ENCODE measurements at regions not wholly inside any gene's neighbourhood (a gene's known extent, or its start where the extent isn't known, plus 50 kb on each side); places are given as distances from the start of the nearest gene placed in this dataset.

- ChIA-PET POLR2A (no interaction called here), CTCF (no interaction called here)
- no peak overlapping the region for H3K27ac ChIP-seq (ENCODE audit: insufficient read depth, low read depth, low read length)
- FAIRE-seq: no peak
- H3K9ac ChIP-seq (replicated peaks; ENCODE audit: extremely low read depth, insufficient read depth, low read length): no peak overlapping the region
- intact Hi-C loops (cut with micrococcal nuclease) (no loop called here), dilution Hi-C loops (cut with MboI; ENCODE audit: extremely low pct_ligation_motif_present, low sequenced_read_pairs) (no loop called here)
- H3K36me3 ChIP-seq (ENCODE audit: control insufficient read depth in 2 of 2, extremely low read depth in 1 of 2, insufficient read depth in 2 of 2, low read length in 2 of 2): no peaks in the 10 kb centered on the region
- no peaks in the 10 kb centered on the region for H4K20me1 ChIP-seq (replicated peaks; ENCODE audit: control insufficient read depth, extremely low read depth, insufficient read depth, low read length)
- no peaks in the 10 kb centered on the region for H3K4me1 ChIP-seq (ENCODE audit: control insufficient read depth, extremely low read depth, insufficient read depth, low read length)
- H3K79me2 ChIP-seq (ENCODE audit: control insufficient read depth, insufficient read depth, low read length): no peaks in the 10 kb centered on the region
- no peak for DNase-seq (ENCODE audit: low read depth, low spot score)
- H3K4me3 ChIP-seq (replicated peaks in 1 of 3; ENCODE audit: insufficient read depth in 1 of 3, low read depth in 1 of 3, low read length in 3 of 3): no peak overlapping the region
- H3K9me3 ChIP-seq (replicated peaks; ENCODE audit: control insufficient read depth, insufficient read depth, low read length): peaks cover 3% of the 10 kb centered on the region
- TF ChIP-seq JUN (IDR thresholded peaks at IDR 0.05; ENCODE audit: borderline replicate concordance, insufficient read depth, insufficient read length, low read depth) (no peak), POLR2A (IDR thresholded peaks at IDR 0.05; ENCODE audit: low read depth, low read length) (no peak), POLR2AphosphoS5 (IDR thresholded peaks at IDR 0.05; ENCODE audit: insufficient read depth, low read depth, low read length) (no peak), MAX (IDR thresholded peaks at IDR 0.05; ENCODE audit: insufficient read depth, insufficient read length) (no peak), EZH2 (IDR thresholded peaks at IDR 0.05; ENCODE audit: borderline replicate concordance, low read depth, low read length, severe bottlenecking) (no peak), GATA2 (IDR thresholded peaks at IDR 0.05; ENCODE audit: insufficient read depth, insufficient read length, low read depth, low read length) (no peak), FOS (IDR thresholded peaks at IDR 0.05; ENCODE audit: borderline replicate concordance, insufficient read depth, low read length) (no peak), CTCF (IDR thresholded peaks at IDR 0.05; ENCODE audit: extremely low read depth in 1 of 2, insufficient read depth in 1 of 2, low read depth in 1 of 2, low read length in 2 of 2) (no peak), MYC (IDR thresholded peaks at IDR 0.05; ENCODE audit: low read depth, low read length) (no peak)
- H3K9me1 ChIP-seq (replicated peaks; ENCODE audit: control insufficient read depth, extremely low read depth, insufficient read depth, low read length): no peaks in the 10 kb centered on the region
- no peak overlapping the region for H2AFZ ChIP-seq (ENCODE audit: low read depth, low read length)
- no peak overlapping the region for H3K4me2 ChIP-seq (ENCODE audit: insufficient read depth, low read length)
- H3K27me3 ChIP-seq (ENCODE audit: control insufficient read depth in 2 of 2, insufficient read depth in 2 of 2, low read length in 2 of 2): no peaks in the 10 kb centered on the region
- BruUV-seq (replicated peaks): no TSS peak
Measured at GRCh38 chr5:167948251-167948650, 343.2 kb upstream of the WWC1 start.

All from endothelial cell of umbilical vein (primary cell).